Vagina (tissue), 2 donors: ENCODE measurements at regions not wholly inside any gene's neighbourhood (a gene's known extent, or its start where the extent isn't known, plus 50 kb on each side); places are given as distances from the start of the nearest gene placed in this dataset.

Source experiments
- DNase-seq, 2 donors: peaks; one replicate each; pipeline ENCODE4 v3.0.0-alpha.2; 2017; ENCODE audit errors: extremely low spot score in 2 of 2
- H3K27ac ChIP-seq: fragments of 200-600 bp; sonication (generic); one replicate; pipeline ENCODE4 v1.5.1; 2019
- H3K27me3 ChIP-seq: fragments of 200-600 bp; sonication (generic); one replicate; pipeline ENCODE4 v1.5.1; 2019
- H3K36me3 ChIP-seq, 2 donors: fragments of 200-600 bp; sonication (generic); one replicate each; pipeline ENCODE4 v1.5.1; 2017 to 2019
- H3K4me1 ChIP-seq: fragments of 200-600 bp; sonication (generic); one replicate; pipeline ENCODE4 v1.5.1; 2019
- H3K4me3 ChIP-seq, 2 donors: fragments of 200-600 bp; sonication (generic); 1 replicate in 1 of 2; 2 replicates in 1 of 2; pipeline ENCODE4 v1.5.1; 2016 to 2019
- H3K9me3 ChIP-seq: fragments of 200-600 bp; sonication (generic); one replicate; pipeline ENCODE4 v1.5.1; 2019
- POLR2A ChIP-seq, 2 donors: fragments of 450-650 bp; IDR thresholded peaks; one replicate each; pipeline ENCODE4 v1.6.1; 2017; ENCODE audit warnings: antibody characterized with exemption in 2 of 2, mild to moderate bottlenecking in 2 of 2, moderate library complexity in 2 of 2
- POLR2AphosphoS5 ChIP-seq, 2 donors: sonication (generic); formaldehyde crosslinking; IDR thresholded peaks; one replicate each; pipeline ENCODE4 v1.9.0; 2017; ENCODE audit warnings: antibody characterized with exemption in 2 of 2, mild to moderate bottlenecking in 2 of 2, low read depth in 1 of 2; ENCODE audit not compliant: insufficient read depth in 1 of 2
- intact Hi-C: fragments of 100-400 bp; cut with DNase I; formaldehyde crosslinking; loops from one replicate; pipeline ENCODE4 v1.15.1; 2023
- TF ChIP-seq, protein P1 (sequence below), 3 experiments: fragments of 450-650 bp in 2 of 3; fragments of 200-600 bp in 1 of 3; sonication (generic) in 1 of 3; IDR thresholded peaks; one replicate each; pipeline ENCODE4 v1.5.1; 2017 to 2019; ENCODE audit warnings: antibody characterized with exemption in 3 of 3, mild to moderate bottlenecking in 2 of 3, moderate library complexity in 2 of 3

DNA sequence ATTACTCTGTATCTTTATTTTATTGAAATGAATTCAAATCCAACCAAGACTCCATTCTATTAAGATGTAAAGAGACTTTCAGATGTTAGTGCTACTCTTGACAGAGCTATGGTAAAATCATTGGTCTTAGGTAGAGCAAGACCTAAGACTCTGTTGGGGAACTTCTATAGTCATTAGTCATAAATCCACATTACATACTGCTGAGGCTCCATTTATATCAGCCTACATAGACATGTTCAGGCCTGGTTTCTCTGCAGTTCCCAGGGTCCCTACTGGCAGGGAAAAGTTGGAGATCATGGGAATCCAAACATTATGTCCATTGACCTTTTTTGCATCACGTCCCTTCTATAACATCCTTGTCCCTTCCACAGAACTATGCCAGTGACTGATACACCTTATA, 580.4 kb upstream of the ZEB2 start:
- Histone ChIP-seq H3K27me3 (no peaks in the 10 kb centered on the region), H3K9me3 (no peaks in the 10 kb centered on the region)

GRCh38 chr2:145096582-145096981, 576.7 kb upstream of the ZEB2 start:
- TF ChIP-seq, protein P1, sequence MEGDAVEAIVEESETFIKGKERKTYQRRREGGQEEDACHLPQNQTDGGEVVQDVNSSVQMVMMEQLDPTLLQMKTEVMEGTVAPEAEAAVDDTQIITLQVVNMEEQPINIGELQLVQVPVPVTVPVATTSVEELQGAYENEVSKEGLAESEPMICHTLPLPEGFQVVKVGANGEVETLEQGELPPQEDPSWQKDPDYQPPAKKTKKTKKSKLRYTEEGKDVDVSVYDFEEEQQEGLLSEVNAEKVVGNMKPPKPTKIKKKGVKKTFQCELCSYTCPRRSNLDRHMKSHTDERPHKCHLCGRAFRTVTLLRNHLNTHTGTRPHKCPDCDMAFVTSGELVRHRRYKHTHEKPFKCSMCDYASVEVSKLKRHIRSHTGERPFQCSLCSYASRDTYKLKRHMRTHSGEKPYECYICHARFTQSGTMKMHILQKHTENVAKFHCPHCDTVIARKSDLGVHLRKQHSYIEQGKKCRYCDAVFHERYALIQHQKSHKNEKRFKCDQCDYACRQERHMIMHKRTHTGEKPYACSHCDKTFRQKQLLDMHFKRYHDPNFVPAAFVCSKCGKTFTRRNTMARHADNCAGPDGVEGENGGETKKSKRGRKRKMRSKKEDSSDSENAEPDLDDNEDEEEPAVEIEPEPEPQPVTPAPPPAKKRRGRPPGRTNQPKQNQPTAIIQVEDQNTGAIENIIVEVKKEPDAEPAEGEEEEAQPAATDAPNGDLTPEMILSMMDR (IDR thresholded peaks at IDR 0.05), result no peak
- TF ChIP-seq POLR2A (IDR thresholded peaks at IDR 0.05), result no peak
- no peak for TF ChIP-seq POLR2AphosphoS5 (IDR thresholded peaks at IDR 0.05; ENCODE audit: insufficient read depth in 1 of 2, low read depth in 1 of 2)
- DNase-seq, result no peak
- Histone ChIP-seq H3K27me3 (no peaks in the 10 kb centered on the region), H3K9me3 (no peaks in the 10 kb centered on the region), H3K36me3 (no peaks in the 10 kb centered on the region), H3K4me3 (no peak overlapping the region), H3K27ac (no peak overlapping the region), H3K4me1 (no peaks in the 10 kb centered on the region)
- intact Hi-C loops, result no loop called here

More for the DNA sequence above, 580.4 kb upstream of the ZEB2 start:
- no peak overlapping the region for H3K4me3 ChIP-seq
- no peaks in the 10 kb centered on the region for H3K36me3 ChIP-seq
- H3K27ac ChIP-seq, result no peak overlapping the region
- intact Hi-C loops, result no loop called here
- no peaks in the 10 kb centered on the region for H3K4me1 ChIP-seq
- no peak for DNase-seq
- TF ChIP-seq POLR2AphosphoS5 (IDR thresholded peaks at IDR 0.05; ENCODE audit: insufficient read depth in 1 of 2, low read depth in 1 of 2) (no peak), POLR2A (IDR thresholded peaks at IDR 0.05) (no peak)
- TF ChIP-seq, protein P1 (IDR thresholded peaks at IDR 0.05), result no peak

DNA sequence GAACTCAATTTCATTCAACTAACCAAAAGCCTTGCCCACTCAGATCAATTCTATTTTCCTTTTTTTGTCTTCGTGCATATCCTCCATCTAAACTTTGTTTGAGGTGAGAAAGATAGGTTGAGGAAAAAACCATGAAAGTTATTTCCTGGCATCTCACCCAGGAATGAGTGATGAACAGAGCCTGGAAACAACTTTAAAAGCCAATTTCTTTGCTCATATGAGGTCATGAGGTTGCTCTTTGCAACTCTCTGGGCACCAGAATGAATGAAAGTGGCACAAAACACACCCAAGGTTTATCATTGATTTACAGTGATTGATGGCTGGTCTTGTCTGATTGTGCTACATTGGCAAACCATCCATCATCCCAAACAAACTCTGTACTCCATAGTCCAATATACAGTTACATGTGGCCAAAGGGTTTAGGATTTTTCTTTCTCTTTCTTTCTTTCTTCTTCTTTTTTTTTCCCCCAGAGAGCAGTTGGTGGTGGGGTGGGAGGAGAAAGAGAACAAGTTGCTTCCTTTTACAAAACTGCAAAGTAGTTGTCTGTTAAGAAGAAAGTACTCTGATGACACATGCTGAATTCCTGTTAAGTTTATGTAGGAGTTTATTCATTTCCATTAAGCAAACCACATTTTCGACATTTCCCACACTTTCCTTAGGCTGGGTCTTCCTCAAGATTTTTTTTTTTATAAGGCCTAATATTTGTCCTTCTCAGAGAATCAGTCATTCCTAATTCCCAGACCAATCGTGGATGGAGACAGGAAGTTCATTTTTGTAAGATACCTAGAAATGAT, 575.9 kb upstream of the ZEB2 start:
- H3K36me3 ChIP-seq, result no peaks in the 10 kb centered on the region
- H3K27me3 ChIP-seq, result no peaks in the 10 kb centered on the region
- no peak overlapping the region for H3K27ac ChIP-seq
- TF ChIP-seq POLR2A (IDR thresholded peaks at IDR 0.05) (no peak), POLR2AphosphoS5 (IDR thresholded peaks at IDR 0.05; ENCODE audit: insufficient read depth in 1 of 2, low read depth in 1 of 2) (no peak)
- TF ChIP-seq, protein P1 (IDR thresholded peaks at IDR 0.05), result no peak
- intact Hi-C loops, result no loop called here
- no peaks in the 10 kb centered on the region for H3K9me3 ChIP-seq
- no peak for DNase-seq
- no peaks in the 10 kb centered on the region for H3K4me1 ChIP-seq
- no peak overlapping the region for H3K4me3 ChIP-seq

GRCh38 chr2:145094370-145094769, 574.5 kb upstream of the ZEB2 start:
- Histone ChIP-seq H3K4me3 (no peak overlapping the region), H3K36me3 (no peaks in the 10 kb centered on the region), H3K27me3 (no peaks in the 10 kb centered on the region), H3K27ac (no peak overlapping the region), H3K9me3 (no peaks in the 10 kb centered on the region), H3K4me1 (no peaks in the 10 kb centered on the region)
- TF ChIP-seq POLR2A (IDR thresholded peaks at IDR 0.05), result no peak
- TF ChIP-seq, protein P1 (IDR thresholded peaks at IDR 0.05), result no peak
- TF ChIP-seq POLR2AphosphoS5 (IDR thresholded peaks at IDR 0.05; ENCODE audit: insufficient read depth in 1 of 2, low read depth in 1 of 2), result no peak
- no peak for DNase-seq
- intact Hi-C loops, result no loop called here

DNA sequence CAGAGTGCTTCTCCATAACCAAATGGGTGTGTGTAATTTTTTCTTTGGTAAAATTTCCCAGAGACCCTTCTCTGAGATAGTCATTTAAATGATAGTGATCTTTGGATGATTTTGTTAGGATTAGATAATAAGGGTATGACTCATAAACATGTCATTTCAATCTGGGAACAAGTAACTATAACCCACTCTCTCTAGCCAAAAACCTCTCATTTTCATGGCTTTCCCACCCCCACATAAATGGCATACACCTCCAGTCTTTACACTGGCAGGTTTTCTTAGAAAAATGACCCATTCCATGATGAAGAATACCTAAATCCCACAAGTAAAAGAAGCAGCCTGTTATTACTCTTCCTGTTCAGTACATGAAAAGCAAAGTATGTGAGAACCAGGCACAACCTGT, 572.0 kb upstream of the ZEB2 start:
- H3K9me3 ChIP-seq, result no peaks in the 10 kb centered on the region
- no peak overlapping the region for H3K27ac ChIP-seq
- intact Hi-C loops, result no loop called here
- TF ChIP-seq POLR2AphosphoS5 (IDR thresholded peaks at IDR 0.05; ENCODE audit: insufficient read depth in 1 of 2, low read depth in 1 of 2) (no peak), POLR2A (IDR thresholded peaks at IDR 0.05) (no peak)
- TF ChIP-seq, protein P1 (IDR thresholded peaks at IDR 0.05), result no peak
- no peaks in the 10 kb centered on the region for H3K4me1 ChIP-seq
- H3K36me3 ChIP-seq, result no peaks in the 10 kb centered on the region
- H3K27me3 ChIP-seq, result no peaks in the 10 kb centered on the region
- DNase-seq, result no peak
- no peak overlapping the region for H3K4me3 ChIP-seq
